Stimulated activated naive CD8-positive, alpha-beta T cell treated with anti-CD3 and anti-CD28 coated beads, Interleukin-15, Interleukin-2, amounts not matched to agents 100 ng/mL and 50 ng/mL, for 24 hours (primary cell): ENCODE measurements at regions not wholly inside any gene's neighbourhood (a gene's known extent, or its start where the extent isn't known, plus 50 kb on each side); places are given as distances from the start of the nearest gene placed in this dataset.

Experiments used
- H3K27ac Mint-ChIP-seq: one replicate; pipeline ENCODE4 v1.8.0; 2021; ENCODE audit warnings: mild to moderate bottlenecking, mixed read lengths
- H3K27me3 Mint-ChIP-seq: one replicate; pipeline ENCODE4 v1.8.0; 2021; ENCODE audit warnings: mixed read lengths
- H3K36me3 Mint-ChIP-seq: one replicate; pipeline ENCODE4 v1.8.0; 2021; ENCODE audit warnings: low read depth, mixed read lengths
- H3K4me1 Mint-ChIP-seq: one replicate; pipeline ENCODE4 v1.8.0; 2021; ENCODE audit warnings: low read depth, mixed read lengths
- H3K4me3 Mint-ChIP-seq: one replicate; pipeline ENCODE4 v1.8.0; 2021; ENCODE audit warnings: mild to moderate bottlenecking, mixed read lengths
- H3K9me3 Mint-ChIP-seq: one replicate; pipeline ENCODE4 v1.8.0; 2021; ENCODE audit warnings: mixed read lengths

DNA sequence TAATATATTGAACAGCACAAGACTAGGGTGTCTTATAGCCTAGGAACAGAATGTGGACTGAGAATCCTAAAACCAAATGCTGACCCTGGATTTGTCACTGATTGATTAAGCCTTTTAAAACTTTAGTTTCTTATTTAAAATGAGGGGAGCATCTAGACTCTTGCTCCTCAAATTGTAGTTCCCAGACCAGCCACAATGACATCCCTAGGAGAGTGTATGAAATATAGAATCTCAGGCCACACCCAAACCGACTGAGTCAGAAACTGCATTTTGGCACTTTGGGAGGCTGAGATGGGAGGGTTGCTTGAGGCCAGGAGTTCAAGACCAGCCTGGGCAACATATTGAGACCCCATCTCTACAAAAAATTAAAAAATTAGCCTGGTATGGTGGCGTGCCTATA lies 287.8 kb upstream of the UMPS start:
- Mint-ChIP-seq H3K36me3 (no peaks in the 10 kb centered on the region), H3K4me3 (no peak overlapping the region), H3K9me3 (no peaks in the 10 kb centered on the region), H3K27ac (no peak overlapping the region), H3K4me1 (no peaks in the 10 kb centered on the region), H3K27me3 (peaks cover 3% of the 10 kb centered on the region)

DNA sequence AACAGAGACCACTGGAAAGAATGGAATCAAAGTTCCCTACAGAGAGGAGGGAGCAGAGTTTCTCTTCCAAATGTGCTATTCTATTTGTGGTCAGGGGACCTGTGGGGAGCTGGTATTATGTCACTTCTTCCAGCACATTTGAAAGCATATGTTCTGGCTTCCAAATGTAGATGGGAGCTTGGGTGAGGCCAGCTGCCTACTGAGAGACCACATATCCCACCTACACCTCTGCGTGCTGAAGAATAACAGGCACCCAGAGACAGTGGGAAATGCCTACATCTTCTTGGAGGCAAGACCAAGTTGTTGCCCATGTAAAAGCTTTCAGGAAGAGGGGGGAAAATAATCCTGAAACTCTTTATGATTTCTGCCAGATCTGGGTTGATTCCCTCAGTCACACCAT lies 286.8 kb upstream of the UMPS start:
- H3K36me3 Mint-ChIP-seq, result no peaks in the 10 kb centered on the region
- peaks cover 8% of the 10 kb centered on the region for H3K27me3 Mint-ChIP-seq
- H3K4me3 Mint-ChIP-seq, result no peak overlapping the region
- no peak overlapping the region for H3K27ac Mint-ChIP-seq
- H3K9me3 Mint-ChIP-seq, result no peaks in the 10 kb centered on the region
- H3K4me1 Mint-ChIP-seq, result no peaks in the 10 kb centered on the region

DNA sequence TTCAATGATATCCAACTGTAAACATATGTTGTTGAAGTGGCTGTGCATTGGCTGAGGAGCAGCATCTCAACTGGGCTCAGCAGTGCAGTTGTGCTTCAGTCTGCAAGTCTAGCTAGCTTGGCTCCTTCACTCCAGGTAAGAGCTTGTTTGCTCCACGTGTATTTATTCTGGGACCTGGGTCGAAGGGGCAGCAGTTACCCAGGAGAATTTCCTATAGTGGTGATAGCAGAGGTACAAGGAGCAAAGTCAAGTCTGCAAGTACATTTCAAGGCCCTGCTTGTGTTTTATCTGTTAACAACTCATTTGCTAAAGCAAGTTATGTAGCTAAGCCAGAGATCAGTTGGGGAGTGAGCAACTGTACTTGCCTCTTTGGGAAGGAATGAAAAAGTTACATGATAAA lies 286.2 kb upstream of the UMPS start:
- no peaks in the 10 kb centered on the region for H3K36me3 Mint-ChIP-seq
- H3K27ac Mint-ChIP-seq, result no peak overlapping the region
- H3K4me1 Mint-ChIP-seq, result no peaks in the 10 kb centered on the region
- H3K27me3 Mint-ChIP-seq, result peaks cover 11% of the 10 kb centered on the region
- H3K9me3 Mint-ChIP-seq, result no peaks in the 10 kb centered on the region
- H3K4me3 Mint-ChIP-seq, result no peak overlapping the region

- Mint-ChIP-seq H3K36me3 (no peaks in the 10 kb centered on the region), H3K4me1 (no peaks in the 10 kb centered on the region), H3K27me3 (peaks cover 11% of the 10 kb centered on the region), H3K9me3 (no peaks in the 10 kb centered on the region), H3K4me3 (no peak overlapping the region), H3K27ac (no peak overlapping the region)
Measured at GRCh38 chr3:124444896-124445295, 285.4 kb upstream of the UMPS start.

DNA sequence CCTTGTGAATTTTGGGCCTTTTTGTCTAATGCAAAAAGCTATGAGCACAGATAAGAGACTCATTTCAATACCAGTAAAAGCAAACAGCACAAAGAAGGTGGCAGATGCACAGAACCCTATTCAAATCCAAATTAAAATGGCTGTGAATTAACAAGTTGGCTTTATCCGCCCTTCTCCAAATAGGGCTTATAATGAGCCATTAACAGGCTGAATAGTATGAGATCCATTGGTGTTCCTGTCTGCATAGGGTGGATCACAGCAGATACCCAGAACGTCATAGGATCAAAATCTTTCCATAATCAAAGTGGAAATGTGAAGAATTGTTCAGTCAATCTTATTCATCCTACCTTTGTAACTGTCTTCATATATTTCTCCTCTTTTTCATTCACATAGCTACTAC lies 282.4 kb upstream of the UMPS start:
- Mint-ChIP-seq H3K9me3 (no peaks in the 10 kb centered on the region), H3K27me3 (peaks cover 13% of the 10 kb centered on the region), H3K4me3 (no peak overlapping the region), H3K36me3 (no peaks in the 10 kb centered on the region), H3K4me1 (no peaks in the 10 kb centered on the region), H3K27ac (no peak overlapping the region)

GRCh38 chr3:124448954-124449353 lies 281.3 kb upstream of the UMPS start:
- Mint-ChIP-seq H3K4me1 (no peaks in the 10 kb centered on the region), H3K27ac (no peak overlapping the region), H3K27me3 (peaks cover 13% of the 10 kb centered on the region), H3K36me3 (no peaks in the 10 kb centered on the region), H3K9me3 (no peaks in the 10 kb centered on the region), H3K4me3 (no peak overlapping the region)

GRCh38 chr3:124450366-124450765 lies 279.9 kb upstream of the UMPS start:
- no peaks in the 10 kb centered on the region for H3K4me1 Mint-ChIP-seq
- H3K9me3 Mint-ChIP-seq, result no peaks in the 10 kb centered on the region
- no peak overlapping the region for H3K4me3 Mint-ChIP-seq
- H3K27me3 Mint-ChIP-seq, result peaks cover 18% of the 10 kb centered on the region
- no peak overlapping the region for H3K27ac Mint-ChIP-seq
- no peaks in the 10 kb centered on the region for H3K36me3 Mint-ChIP-seq

GRCh38 chr3:124451630-124452317 lies 278.5 kb upstream of the UMPS start:
- H3K27me3 Mint-ChIP-seq, result peaks cover 18% of the 10 kb centered on the region
- no peak overlapping the region for H3K4me3 Mint-ChIP-seq
- no peak overlapping the region for H3K27ac Mint-ChIP-seq
- H3K9me3 Mint-ChIP-seq, result no peaks in the 10 kb centered on the region
- no peaks in the 10 kb centered on the region for H3K36me3 Mint-ChIP-seq
- H3K4me1 Mint-ChIP-seq, result no peaks in the 10 kb centered on the region

DNA sequence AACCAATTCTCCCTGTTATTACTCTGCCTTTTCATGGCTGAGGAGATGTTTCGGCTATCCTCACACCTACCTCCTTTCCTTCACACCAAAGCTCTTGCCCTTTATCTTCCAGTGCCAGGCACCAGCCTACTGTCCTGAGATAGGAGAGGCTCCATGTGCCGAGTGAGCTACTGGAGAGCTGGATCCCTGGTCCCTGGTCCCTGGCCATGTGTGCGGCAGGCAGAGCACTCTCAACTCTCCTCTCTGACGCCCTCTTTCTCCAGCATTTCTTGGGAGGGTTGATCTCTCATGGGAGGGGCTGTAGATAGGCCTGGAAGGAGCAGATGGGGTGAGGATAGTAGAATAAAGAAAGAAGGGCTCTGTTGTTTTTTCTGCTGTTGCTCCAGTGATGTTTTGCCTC lies 277.1 kb upstream of the UMPS start:
- no peak overlapping the region for H3K27ac Mint-ChIP-seq

GRCh38 chr3:124455891-124456290 lies 274.4 kb upstream of the UMPS start:
- H3K4me1 Mint-ChIP-seq, result no peaks in the 10 kb centered on the region
- H3K4me3 Mint-ChIP-seq, result no peak overlapping the region
- no peak overlapping the region for H3K27ac Mint-ChIP-seq
- no peaks in the 10 kb centered on the region for H3K9me3 Mint-ChIP-seq
- H3K36me3 Mint-ChIP-seq, result no peaks in the 10 kb centered on the region
- peaks cover 26% of the 10 kb centered on the region for H3K27me3 Mint-ChIP-seq

More for the DNA sequence above, 277.1 kb upstream of the UMPS start:
- peaks cover 23% of the 10 kb centered on the region for H3K27me3 Mint-ChIP-seq
- H3K9me3 Mint-ChIP-seq, result no peaks in the 10 kb centered on the region
- no peaks in the 10 kb centered on the region for H3K4me1 Mint-ChIP-seq
- H3K4me3 Mint-ChIP-seq, result no peak overlapping the region
- no peaks in the 10 kb centered on the region for H3K36me3 Mint-ChIP-seq

DNA sequence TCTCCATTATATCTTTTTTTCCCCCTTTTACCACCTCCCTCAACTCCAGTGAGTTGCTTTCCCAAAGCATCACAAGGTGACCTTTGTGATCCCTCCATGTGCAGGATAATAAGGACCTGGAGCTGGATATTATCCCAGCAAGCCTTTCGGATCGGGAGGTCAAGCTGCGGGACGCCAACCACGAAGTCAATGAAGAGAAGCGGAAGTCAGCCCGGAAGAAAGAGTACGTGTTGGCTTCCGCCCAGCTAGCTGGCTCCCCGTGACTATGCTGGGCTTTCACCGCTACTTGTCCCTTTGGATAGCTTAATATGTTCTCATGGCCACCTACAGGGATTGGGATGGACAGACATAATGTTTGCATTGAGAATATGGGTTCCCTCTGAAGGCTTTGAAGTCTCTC lies 273.7 kb upstream of the UMPS start:
- H3K27ac Mint-ChIP-seq, result no peak overlapping the region
- H3K9me3 Mint-ChIP-seq, result no peaks in the 10 kb centered on the region
- no peaks in the 10 kb centered on the region for H3K4me1 Mint-ChIP-seq
- H3K27me3 Mint-ChIP-seq, result peaks cover 29% of the 10 kb centered on the region
- H3K4me3 Mint-ChIP-seq, result no peak overlapping the region
- H3K36me3 Mint-ChIP-seq, result no peaks in the 10 kb centered on the region

- H3K27me3 Mint-ChIP-seq, result peaks cover 28% of the 10 kb centered on the region
Measured at GRCh38 chr3:124459678-124460077, 270.6 kb upstream of the UMPS start.

GRCh38 chr3:124461126-124461525 lies 269.1 kb upstream of the UMPS start:
- no peak overlapping the region for H3K27ac Mint-ChIP-seq
- H3K27me3 Mint-ChIP-seq, result peaks cover 27% of the 10 kb centered on the region
- H3K4me3 Mint-ChIP-seq, result no peak overlapping the region
- no peaks in the 10 kb centered on the region for H3K9me3 Mint-ChIP-seq
- no peaks in the 10 kb centered on the region for H3K36me3 Mint-ChIP-seq
- H3K4me1 Mint-ChIP-seq, result no peaks in the 10 kb centered on the region

More at GRCh38 chr3:124459678-124460077, 270.6 kb upstream of the UMPS start:
- no peak overlapping the region for H3K4me3 Mint-ChIP-seq
- no peaks in the 10 kb centered on the region for H3K4me1 Mint-ChIP-seq
- no peak overlapping the region for H3K27ac Mint-ChIP-seq
- H3K9me3 Mint-ChIP-seq, result no peaks in the 10 kb centered on the region
- H3K36me3 Mint-ChIP-seq, result no peaks in the 10 kb centered on the region

GRCh38 chr3:124461838-124462632 lies 268.2 kb upstream of the UMPS start:
- H3K4me3 Mint-ChIP-seq, result no peak overlapping the region
- H3K27ac Mint-ChIP-seq, result no peak overlapping the region
- H3K4me1 Mint-ChIP-seq, result no peaks in the 10 kb centered on the region
- H3K9me3 Mint-ChIP-seq, result no peaks in the 10 kb centered on the region
- peaks cover 27% of the 10 kb centered on the region for H3K27me3 Mint-ChIP-seq
- H3K36me3 Mint-ChIP-seq, result no peaks in the 10 kb centered on the region

GRCh38 chr3:124463234-124463633 lies 267.0 kb upstream of the UMPS start:
- Mint-ChIP-seq H3K27me3 (peaks cover 22% of the 10 kb centered on the region), H3K27ac (no peak overlapping the region), H3K9me3 (no peaks in the 10 kb centered on the region), H3K4me3 (no peak overlapping the region), H3K36me3 (no peaks in the 10 kb centered on the region), H3K4me1 (no peaks in the 10 kb centered on the region)
